GM23338 (cell line): ENCODE measurements at regions not wholly inside any gene's neighbourhood (a gene's known extent, or its start where the extent isn't known, plus 50 kb on each side); places are given as distances from the start of the nearest gene placed in this dataset.
"Not testable (repeated sequence)": the region's sequence is repeated elsewhere in the genome, so short reads cannot be mapped to it uniquely, and the experiment has no call there.

Experiments
- ATAC-seq: fragments of 200-7000 bp; cut with Tn5 transposase; 3 replicates; pipeline ENCODE4 v1.9.1; 2020
- DNase-seq: peaks from one replicate; pipeline ENCODE4 v3.0.0-alpha.2; 2015; ENCODE audit warnings: low spot score
- H2AFZ ChIP-seq: fragments of 200-600 bp; sonication (generic); 2 replicates; pipeline ENCODE4 v1.8.0; 2016; ENCODE audit warnings: antibody characterized with exemption, mild to moderate bottlenecking, moderate library complexity
- H3F3A ChIP-seq: fragments of 200-600 bp; sonication (generic); replicated peaks from 2 replicates; pipeline ENCODE4 v1.8.0; 2017; ENCODE audit warnings: antibody characterized with exemption, mixed run types, low read depth
- H3K27ac ChIP-seq: fragments of 200-600 bp; sonication (generic); 2 replicates; pipeline ENCODE4 v1.6.1; 2016; ENCODE audit warnings: low read depth
- H3K27me3 ChIP-seq: fragments of 200-600 bp; sonication (generic); 2 replicates; pipeline ENCODE4 v1.8.0; 2016; ENCODE audit warnings: mild to moderate bottlenecking, mixed run types, moderate library complexity; ENCODE audit not compliant: insufficient read depth
- H3K36me3 ChIP-seq: fragments of 200-600 bp; sonication (generic); 2 replicates; pipeline ENCODE4 v1.8.0; 2016; ENCODE audit warnings: mild to moderate bottlenecking; ENCODE audit not compliant: insufficient read depth
- H3K4me1 ChIP-seq: fragments of 200-600 bp; sonication (generic); 2 replicates; pipeline ENCODE4 v1.8.0; 2016; ENCODE audit warnings: mild to moderate bottlenecking, moderate library complexity; ENCODE audit not compliant: insufficient read depth
- H3K4me2 ChIP-seq: fragments of 200-600 bp; sonication (generic); 2 replicates; pipeline ENCODE4 v1.7.1; 2017; ENCODE audit warnings: mixed run types
- H3K4me3 ChIP-seq: fragments of 200-600 bp; sonication (generic); 2 replicates; pipeline ENCODE4 v1.6.1; 2016; ENCODE audit warnings: mixed run types
- H3K79me2 ChIP-seq: fragments of 200-600 bp; sonication (generic); replicated peaks from 2 replicates; pipeline ENCODE4 v1.8.0; 2017; ENCODE audit warnings: mild to moderate bottlenecking; ENCODE audit not compliant: insufficient read depth
- H3K9me2 ChIP-seq: fragments of 200-600 bp; sonication (generic); 2 replicates; pipeline ENCODE4 v1.8.0; 2017; ENCODE audit not compliant: insufficient read depth
- H4K20me1 ChIP-seq: fragments of 200-600 bp; sonication (generic); replicated peaks from 2 replicates; pipeline ENCODE4 v1.8.0; 2017; ENCODE audit warnings: mild to moderate bottlenecking; ENCODE audit not compliant: insufficient read depth
- H3K27ac Mint-ChIP-seq: 2 replicates; pipeline ENCODE4 v1.8.0; 2020; ENCODE audit warnings: inconsistent platforms, mild to moderate bottlenecking, moderate library complexity, mixed read lengths
- H3K27me3 Mint-ChIP-seq: 3 replicates; pipeline ENCODE4 v1.8.0; 2022; ENCODE audit warnings: low read depth, mild to moderate bottlenecking, moderate library complexity, mixed read lengths, inconsistent platforms; ENCODE audit not compliant: insufficient read depth, poor library complexity
- H3K36me3 Mint-ChIP-seq: 3 replicates; pipeline ENCODE4 v1.8.0; 2021; ENCODE audit warnings: low read depth, mild to moderate bottlenecking, inconsistent platforms, moderate library complexity, mixed read lengths
- H3K4me1 Mint-ChIP-seq: 3 replicates; pipeline ENCODE4 v1.8.0; 2020; ENCODE audit warnings: mild to moderate bottlenecking, inconsistent platforms, mixed read lengths
- H3K4me3 Mint-ChIP-seq: 3 replicates; pipeline ENCODE4 v1.8.0; 2021; ENCODE audit warnings: moderate library complexity, mild to moderate bottlenecking, inconsistent platforms, mixed read lengths
- H3K9me3 Mint-ChIP-seq: 3 replicates; pipeline ENCODE4 v1.8.0; 2020; ENCODE audit warnings: moderate library complexity, mild to moderate bottlenecking, inconsistent platforms, mixed read lengths
- CREB1 ChIP-seq: fragments of 250-450 bp; sonication (Bioruptor Pico); IDR thresholded peaks from 2 replicates; pipeline ENCODE4 v1.5.0; 2020; ENCODE audit warnings: low read depth, mild to moderate bottlenecking, moderate library complexity
- ETS1 ChIP-seq: IDR thresholded peaks from 2 replicates; pipeline ENCODE4 v1.6.1; 2016; ENCODE audit warnings: antibody characterized with exemption
- JUNB ChIP-seq: IDR thresholded peaks from one replicate; pipeline ENCODE4 v1.6.1; 2016; ENCODE audit warnings: antibody characterized with exemption; ENCODE audit not compliant: unreplicated experiment
- POLR2AphosphoS5 ChIP-seq: IDR thresholded peaks from 2 replicates; pipeline ENCODE4 v1.6.1; 2016; ENCODE audit warnings: antibody characterized with exemption, low read depth
- STAT1 ChIP-seq: IDR thresholded peaks from one replicate; pipeline ENCODE4 v1.6.1; 2016; ENCODE audit warnings: antibody characterized with exemption; ENCODE audit not compliant: unreplicated experiment
- TF ChIP-seq, protein P1 (sequence below), 2 experiments: fragments of 200-600 bp in 1 of 2; sonication (generic) in 1 of 2; conservative IDR thresholded peaks; 2 replicates each; pipeline versions ENCODE4 v1.5.1 to v1.6.1; 2016 to 2017; ENCODE audit warnings: antibody characterized with exemption in 2 of 2, low read depth in 2 of 2, mild to moderate bottlenecking in 2 of 2, moderate library complexity in 1 of 2
- TF ChIP-seq, protein P2 (sequence below): fragments of 250-450 bp; sonication (Bioruptor Pico); IDR thresholded peaks from 2 replicates; pipeline ENCODE4 v1.5.0; 2020; ENCODE audit warnings: mild to moderate bottlenecking, moderate library complexity

- TF ChIP-seq POLR2AphosphoS5 (no peak), STAT1 (no peak)
- TF ChIP-seq, protein P1, sequence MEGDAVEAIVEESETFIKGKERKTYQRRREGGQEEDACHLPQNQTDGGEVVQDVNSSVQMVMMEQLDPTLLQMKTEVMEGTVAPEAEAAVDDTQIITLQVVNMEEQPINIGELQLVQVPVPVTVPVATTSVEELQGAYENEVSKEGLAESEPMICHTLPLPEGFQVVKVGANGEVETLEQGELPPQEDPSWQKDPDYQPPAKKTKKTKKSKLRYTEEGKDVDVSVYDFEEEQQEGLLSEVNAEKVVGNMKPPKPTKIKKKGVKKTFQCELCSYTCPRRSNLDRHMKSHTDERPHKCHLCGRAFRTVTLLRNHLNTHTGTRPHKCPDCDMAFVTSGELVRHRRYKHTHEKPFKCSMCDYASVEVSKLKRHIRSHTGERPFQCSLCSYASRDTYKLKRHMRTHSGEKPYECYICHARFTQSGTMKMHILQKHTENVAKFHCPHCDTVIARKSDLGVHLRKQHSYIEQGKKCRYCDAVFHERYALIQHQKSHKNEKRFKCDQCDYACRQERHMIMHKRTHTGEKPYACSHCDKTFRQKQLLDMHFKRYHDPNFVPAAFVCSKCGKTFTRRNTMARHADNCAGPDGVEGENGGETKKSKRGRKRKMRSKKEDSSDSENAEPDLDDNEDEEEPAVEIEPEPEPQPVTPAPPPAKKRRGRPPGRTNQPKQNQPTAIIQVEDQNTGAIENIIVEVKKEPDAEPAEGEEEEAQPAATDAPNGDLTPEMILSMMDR (conservative IDR thresholded peaks at IDR 0.05; ENCODE audit: low read depth in 2 of 2): no peak
Observed at GRCh38 chr3:161940621-161940965, 444.0 kb downstream of the OTOL1 start (continued).

DNA sequence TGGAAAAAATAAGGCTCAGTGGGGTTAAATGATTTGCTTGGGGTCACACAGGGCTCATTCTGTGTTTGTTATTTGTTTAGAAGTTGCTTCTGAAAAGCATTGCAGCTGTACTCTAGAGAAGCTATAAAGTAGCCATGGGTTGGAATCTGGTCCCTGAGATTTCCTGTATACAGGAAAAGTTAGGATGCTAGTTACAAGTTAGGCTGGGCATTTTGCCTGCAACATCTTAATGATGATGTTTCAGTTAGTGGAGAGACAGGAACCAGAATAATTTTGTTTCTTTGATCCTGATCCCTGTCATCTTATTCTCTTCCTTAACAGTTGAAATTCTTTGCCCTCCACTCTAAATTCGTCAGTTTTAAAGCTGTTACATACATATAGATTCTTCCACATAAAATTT lies 445.3 kb downstream of the OTOL1 start:
- no peak for ATAC-seq
- no peaks in the 10 kb centered on the region for H3F3A ChIP-seq
- Mint-ChIP-seq H3K27me3 (no peaks in the 10 kb centered on the region), H3K4me3 (no peak overlapping the region), H3K9me3 (peaks cover 32% of the 10 kb centered on the region), H3K4me1 (peaks cover 6% of the 10 kb centered on the region; the same call in 1 of the 3 replicates), H3K27ac (no peak overlapping the region), H3K36me3 (peaks cover 18% of the 10 kb centered on the region)
- no peak overlapping the region for H3K27ac ChIP-seq
- no peak overlapping the region for H2AFZ ChIP-seq
- no peaks in the 10 kb centered on the region; the same call in 1 of the 2 replicates for H3K9me2 ChIP-seq
- no peaks in the 10 kb centered on the region for H3K36me3 ChIP-seq
- TF ChIP-seq, protein P2, sequence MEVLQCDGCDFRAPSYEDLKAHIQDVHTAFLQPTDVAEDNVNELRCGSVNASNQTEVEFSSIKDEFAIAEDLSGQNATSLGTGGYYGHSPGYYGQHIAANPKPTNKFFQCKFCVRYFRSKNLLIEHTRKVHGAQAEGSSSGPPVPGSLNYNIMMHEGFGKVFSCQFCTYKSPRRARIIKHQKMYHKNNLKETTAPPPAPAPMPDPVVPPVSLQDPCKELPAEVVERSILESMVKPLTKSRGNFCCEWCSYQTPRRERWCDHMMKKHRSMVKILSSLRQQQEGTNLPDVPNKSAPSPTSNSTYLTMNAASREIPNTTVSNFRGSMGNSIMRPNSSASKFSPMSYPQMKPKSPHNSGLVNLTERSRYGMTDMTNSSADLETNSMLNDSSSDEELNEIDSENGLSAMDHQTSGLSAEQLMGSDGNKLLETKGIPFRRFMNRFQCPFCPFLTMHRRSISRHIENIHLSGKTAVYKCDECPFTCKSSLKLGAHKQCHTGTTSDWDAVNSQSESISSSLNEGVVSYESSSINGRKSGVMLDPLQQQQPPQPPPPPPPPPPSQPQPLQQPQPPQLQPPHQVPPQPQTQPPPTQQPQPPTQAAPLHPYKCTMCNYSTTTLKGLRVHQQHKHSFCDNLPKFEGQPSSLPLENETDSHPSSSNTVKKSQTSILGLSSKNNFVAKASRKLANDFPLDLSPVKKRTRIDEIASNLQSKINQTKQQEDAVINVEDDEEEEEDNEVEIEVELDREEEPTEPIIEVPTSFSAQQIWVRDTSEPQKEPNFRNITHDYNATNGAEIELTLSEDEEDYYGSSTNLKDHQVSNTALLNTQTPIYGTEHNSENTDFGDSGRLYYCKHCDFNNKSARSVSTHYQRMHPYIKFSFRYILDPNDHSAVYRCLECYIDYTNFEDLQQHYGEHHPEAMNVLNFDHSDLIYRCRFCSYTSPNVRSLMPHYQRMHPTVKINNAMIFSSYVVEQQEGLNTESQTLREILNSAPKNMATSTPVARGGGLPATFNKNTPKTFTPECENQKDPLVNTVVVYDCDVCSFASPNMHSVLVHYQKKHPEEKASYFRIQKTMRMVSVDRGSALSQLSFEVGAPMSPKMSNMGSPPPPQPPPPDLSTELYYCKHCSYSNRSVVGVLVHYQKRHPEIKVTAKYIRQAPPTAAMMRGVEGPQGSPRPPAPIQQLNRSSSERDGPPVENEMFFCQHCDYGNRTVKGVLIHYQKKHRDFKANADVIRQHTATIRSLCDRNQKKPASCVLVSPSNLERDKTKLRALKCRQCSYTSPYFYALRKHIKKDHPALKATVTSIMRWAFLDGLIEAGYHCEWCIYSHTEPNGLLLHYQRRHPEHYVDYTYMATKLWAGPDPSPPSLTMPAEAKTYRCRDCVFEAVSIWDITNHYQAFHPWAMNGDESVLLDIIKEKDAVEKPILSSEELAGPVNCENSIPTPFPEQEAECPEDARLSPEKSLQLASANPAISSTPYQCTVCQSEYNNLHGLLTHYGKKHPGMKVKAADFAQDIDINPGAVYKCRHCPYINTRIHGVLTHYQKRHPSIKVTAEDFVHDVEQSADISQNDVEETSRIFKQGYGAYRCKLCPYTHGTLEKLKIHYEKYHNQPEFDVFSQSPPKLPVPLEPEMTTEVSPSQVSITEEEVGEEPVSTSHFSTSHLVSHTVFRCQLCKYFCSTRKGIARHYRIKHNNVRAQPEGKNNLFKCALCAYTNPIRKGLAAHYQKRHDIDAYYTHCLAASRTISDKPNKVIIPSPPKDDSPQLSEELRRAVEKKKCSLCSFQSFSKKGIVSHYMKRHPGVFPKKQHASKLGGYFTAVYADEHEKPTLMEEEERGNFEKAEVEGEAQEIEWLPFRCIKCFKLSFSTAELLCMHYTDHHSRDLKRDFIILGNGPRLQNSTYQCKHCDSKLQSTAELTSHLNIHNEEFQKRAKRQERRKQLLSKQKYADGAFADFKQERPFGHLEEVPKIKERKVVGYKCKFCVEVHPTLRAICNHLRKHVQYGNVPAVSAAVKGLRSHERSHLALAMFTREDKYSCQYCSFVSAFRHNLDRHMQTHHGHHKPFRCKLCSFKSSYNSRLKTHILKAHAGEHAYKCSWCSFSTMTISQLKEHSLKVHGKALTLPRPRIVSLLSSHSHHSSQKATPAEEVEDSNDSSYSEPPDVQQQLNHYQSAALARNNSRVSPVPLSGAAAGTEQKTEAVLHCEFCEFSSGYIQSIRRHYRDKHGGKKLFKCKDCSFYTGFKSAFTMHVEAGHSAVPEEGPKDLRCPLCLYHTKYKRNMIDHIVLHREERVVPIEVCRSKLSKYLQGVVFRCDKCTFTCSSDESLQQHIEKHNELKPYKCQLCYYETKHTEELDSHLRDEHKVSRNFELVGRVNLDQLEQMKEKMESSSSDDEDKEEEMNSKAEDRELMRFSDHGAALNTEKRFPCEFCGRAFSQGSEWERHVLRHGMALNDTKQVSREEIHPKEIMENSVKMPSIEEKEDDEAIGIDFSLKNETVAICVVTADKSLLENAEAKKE (CRISPR knock-in tag): no peak
- TF ChIP-seq ETS1 (no peak), JUNB (no peak), STAT1 (no peak), CREB1 (CRISPR knock-in tag) (no peak)
- H3K4me3 ChIP-seq: no peak overlapping the region
- 0 out of 2 replicates have a peak, but pooled peaks cover 5% of the 10 kb centered on the region for H3K4me1 ChIP-seq
- DNase-seq: no peak
- H4K20me1 ChIP-seq: no peaks in the 10 kb centered on the region
- no peaks in the 10 kb centered on the region for H3K79me2 ChIP-seq
- H3K4me2 ChIP-seq: no peak overlapping the region
- H3K27me3 ChIP-seq: no peaks in the 10 kb centered on the region

- not testable (repeated sequence) for H3K4me3 ChIP-seq, H3K27ac Mint-ChIP-seq, H4K20me1 ChIP-seq, H3K27ac ChIP-seq, DNase-seq, H3K27me3 Mint-ChIP-seq, H3F3A ChIP-seq, H3K36me3 Mint-ChIP-seq, H3K27me3 ChIP-seq, H3K79me2 ChIP-seq, H3K4me3 Mint-ChIP-seq, H3K4me1 ChIP-seq, H2AFZ ChIP-seq, H3K36me3 ChIP-seq, H3K4me1 Mint-ChIP-seq, H3K9me2 ChIP-seq, H3K4me2 ChIP-seq, ATAC-seq
- H3K9me3 Mint-ChIP-seq: peaks cover 19% of the 10 kb centered on the region
Observed at GRCh38 chr3:161943801-161944345, 447.3 kb downstream of the OTOL1 start.
